H9 (cell line): ENCODE measurements at regions not wholly inside any gene's neighbourhood (a gene's known extent, or its start where the extent isn't known, plus 50 kb on each side); places are given as distances from the start of the nearest gene placed in this dataset.

Experiments
- DNase-seq: peaks from one replicate; pipeline ENCODE4 v3.0.0-alpha.2; 2017
- H2AFZ ChIP-seq: one replicate; pipeline ENCODE4 v1.6.1; 2013; ENCODE audit warnings: mild to moderate bottlenecking, low read length, control low read depth, moderate library complexity
- H2AK5ac ChIP-seq: 2 replicates; pipeline ENCODE4 v1.6.1; 2013; ENCODE audit warnings: low read length, control low read depth, mixed read lengths; ENCODE audit not compliant: insufficient read length
- H2BK120ac ChIP-seq: one replicate; pipeline ENCODE4 v1.6.1; 2013; ENCODE audit warnings: low read depth, mild to moderate bottlenecking, low read length, control low read depth, inconsistent platforms; ENCODE audit not compliant: poor library complexity, severe bottlenecking
- H2BK12ac ChIP-seq: 2 replicates; pipeline ENCODE4 v1.6.1; 2013; ENCODE audit warnings: low read length, control low read depth, mixed read lengths, low read depth; ENCODE audit not compliant: insufficient read length
- H2BK15ac ChIP-seq: 2 replicates; pipeline ENCODE4 v1.6.1; 2013; ENCODE audit warnings: low read depth, low read length, control low read depth
- H2BK20ac ChIP-seq: one replicate; pipeline ENCODE4 v1.6.1; 2013; ENCODE audit warnings: low read depth, mild to moderate bottlenecking, low read length, control low read depth, inconsistent platforms; ENCODE audit not compliant: poor library complexity, severe bottlenecking
- H2BK5ac ChIP-seq: 2 replicates; pipeline ENCODE4 v1.6.1; 2013; ENCODE audit warnings: low read length, control low read depth, mixed read lengths; ENCODE audit not compliant: insufficient read length
- H3K14ac ChIP-seq: 2 replicates; pipeline ENCODE4 v1.6.1; 2013; ENCODE audit warnings: low read length, control low read depth; ENCODE audit not compliant: insufficient read depth
- H3K18ac ChIP-seq: 2 replicates; pipeline ENCODE4 v1.6.1; 2013; ENCODE audit warnings: low read depth, mild to moderate bottlenecking, mixed read lengths, low read length, control low read depth; ENCODE audit not compliant: insufficient read length
- H3K23ac ChIP-seq: 2 replicates; pipeline ENCODE4 v1.6.1; 2013; ENCODE audit warnings: low read length, control low read depth, mixed read lengths, low read depth; ENCODE audit not compliant: insufficient read length
- H3K23me2 ChIP-seq: 2 replicates; pipeline ENCODE4 v1.6.1; 2013; ENCODE audit warnings: low read depth, mild to moderate bottlenecking, mixed read lengths, low read length, control low read depth; ENCODE audit not compliant: insufficient read length, poor library complexity, severe bottlenecking
- H3K27ac ChIP-seq: 2 replicates; pipeline ENCODE4 v1.5.1; 2013; ENCODE audit warnings: low read length, control low read depth, mixed read lengths, low read depth; ENCODE audit not compliant: insufficient read length
- H3K27me3 ChIP-seq: 2 replicates; pipeline ENCODE4 v1.6.1; 2013; ENCODE audit warnings: low read length, control low read depth, inconsistent platforms; ENCODE audit not compliant: insufficient read depth
- H3K4ac ChIP-seq: 2 replicates; pipeline ENCODE4 v1.6.1; 2013; ENCODE audit warnings: low read depth, mild to moderate bottlenecking, control low read depth, inconsistent platforms, low read length, moderate library complexity
- H3K4me1 ChIP-seq: 2 replicates; pipeline ENCODE4 v1.6.1; 2013; ENCODE audit warnings: low read length, control low read depth, inconsistent platforms; ENCODE audit not compliant: insufficient read depth
- H3K4me2 ChIP-seq: 2 replicates; pipeline ENCODE4 v1.6.1; 2013; ENCODE audit warnings: low read length, control low read depth, mixed read lengths; ENCODE audit not compliant: insufficient read length, insufficient read depth
- H3K56ac ChIP-seq: 2 replicates; pipeline ENCODE4 v1.6.1; 2013; ENCODE audit warnings: low read depth, mild to moderate bottlenecking, mixed read lengths, low read length, control low read depth; ENCODE audit not compliant: insufficient read length
- H3K79me1 ChIP-seq: 2 replicates; pipeline ENCODE4 v1.6.1; 2013; ENCODE audit warnings: low read depth, mild to moderate bottlenecking, moderate library complexity, low read length, control low read depth, inconsistent platforms; ENCODE audit not compliant: insufficient read depth, poor library complexity, severe bottlenecking
- H3K79me2 ChIP-seq: 2 replicates; pipeline ENCODE4 v1.6.1; 2013; ENCODE audit warnings: low read length, control low read depth, inconsistent platforms; ENCODE audit not compliant: insufficient read depth
- H3K9ac ChIP-seq: 2 replicates; pipeline ENCODE4 v1.6.1; 2013; ENCODE audit warnings: low read length, control low read depth, mixed read lengths; ENCODE audit not compliant: insufficient read length; ENCODE audit errors: extremely low read depth
- H3K9me3 ChIP-seq: one replicate; pipeline ENCODE4 v1.6.1; 2013; ENCODE audit warnings: low read depth, low read length, inconsistent platforms; ENCODE audit not compliant: control insufficient read depth
- H3T11ph ChIP-seq: one replicate; pipeline ENCODE4 v1.6.1; 2013; ENCODE audit warnings: mild to moderate bottlenecking, low read length, control low read depth, inconsistent platforms
- H4K20me1 ChIP-seq: one replicate; pipeline ENCODE4 v1.6.1; 2013; ENCODE audit not compliant: control insufficient read depth, insufficient read length, insufficient read depth
- H4K5ac ChIP-seq: 2 replicates; pipeline ENCODE4 v1.6.1; 2013; ENCODE audit warnings: low read depth, mild to moderate bottlenecking, mixed read lengths, low read length, control low read depth; ENCODE audit not compliant: insufficient read length
- H4K8ac ChIP-seq: replicated peaks from 2 replicates; pipeline ENCODE4 v1.6.1; 2013; ENCODE audit warnings: low read length, control low read depth, mixed read lengths, low read depth; ENCODE audit not compliant: insufficient read length
- H4K91ac ChIP-seq: 2 replicates; pipeline ENCODE4 v1.6.1; 2013; ENCODE audit warnings: low read depth, mild to moderate bottlenecking, moderate library complexity, mixed read lengths, low read length, control low read depth; ENCODE audit not compliant: insufficient read length
- H3K27ac Mint-ChIP-seq, 3 experiments: 2 replicates in 2 of 3; 3 replicates in 1 of 3; pipeline ENCODE4 v1.8.0; 2020 to 2021; ENCODE audit warnings: mixed read lengths in 3 of 3, mild to moderate bottlenecking in 1 of 3, moderate library complexity in 1 of 3
- H3K27me3 Mint-ChIP-seq: 2 replicates; pipeline ENCODE4 v1.8.0; 2021; ENCODE audit warnings: low read depth, mild to moderate bottlenecking, moderate library complexity, mixed read lengths
- H3K36me3 Mint-ChIP-seq, 3 experiments: 2 replicates in 2 of 3; 3 replicates in 1 of 3; pipeline ENCODE4 v1.8.0; 2020 to 2021; ENCODE audit warnings: low read depth in 3 of 3, mixed read lengths in 3 of 3; ENCODE audit not compliant: insufficient read depth in 1 of 3
- H3K4me1 Mint-ChIP-seq, 2 experiments: 2 replicates each; pipeline ENCODE4 v1.8.0; 2020; ENCODE audit warnings: mixed read lengths in 2 of 2
- H3K4me3 Mint-ChIP-seq, 2 experiments: 2 replicates in 1 of 2; 3 replicates in 1 of 2; pipeline ENCODE4 v1.8.0; 2020 to 2021; ENCODE audit warnings: mild to moderate bottlenecking in 2 of 2, mixed read lengths in 2 of 2, moderate library complexity in 1 of 2
- H3K9me3 Mint-ChIP-seq, 2 experiments: 2 replicates in 1 of 2; 3 replicates in 1 of 2; pipeline ENCODE4 v1.8.0; 2020; ENCODE audit warnings: mild to moderate bottlenecking in 2 of 2, mixed read lengths in 2 of 2, moderate library complexity in 1 of 2
- WGBS: extraction: QIAGEN DNeasy Blood & Tissue Kit; methylation state at CpG from one replicate; pipeline ENCODE4 v1.1.7; 2013; ENCODE audit warnings: missing lambda C conversion rate, low lambda C conversion rate, mixed read lengths; ENCODE audit not compliant: insufficient read length; ENCODE audit errors: extremely low coverage; 5-methylcytosine and 5-hydroxymethylcytosine counted together
- TF ChIP-seq, protein P1 (sequence below): fragments of 200-600 bp; sonication (generic); conservative IDR thresholded peaks from 3 replicates; pipeline ENCODE4 v1.8.0; 2021; ENCODE audit warnings: antibody characterized with exemption, mild to moderate bottlenecking

DNA sequence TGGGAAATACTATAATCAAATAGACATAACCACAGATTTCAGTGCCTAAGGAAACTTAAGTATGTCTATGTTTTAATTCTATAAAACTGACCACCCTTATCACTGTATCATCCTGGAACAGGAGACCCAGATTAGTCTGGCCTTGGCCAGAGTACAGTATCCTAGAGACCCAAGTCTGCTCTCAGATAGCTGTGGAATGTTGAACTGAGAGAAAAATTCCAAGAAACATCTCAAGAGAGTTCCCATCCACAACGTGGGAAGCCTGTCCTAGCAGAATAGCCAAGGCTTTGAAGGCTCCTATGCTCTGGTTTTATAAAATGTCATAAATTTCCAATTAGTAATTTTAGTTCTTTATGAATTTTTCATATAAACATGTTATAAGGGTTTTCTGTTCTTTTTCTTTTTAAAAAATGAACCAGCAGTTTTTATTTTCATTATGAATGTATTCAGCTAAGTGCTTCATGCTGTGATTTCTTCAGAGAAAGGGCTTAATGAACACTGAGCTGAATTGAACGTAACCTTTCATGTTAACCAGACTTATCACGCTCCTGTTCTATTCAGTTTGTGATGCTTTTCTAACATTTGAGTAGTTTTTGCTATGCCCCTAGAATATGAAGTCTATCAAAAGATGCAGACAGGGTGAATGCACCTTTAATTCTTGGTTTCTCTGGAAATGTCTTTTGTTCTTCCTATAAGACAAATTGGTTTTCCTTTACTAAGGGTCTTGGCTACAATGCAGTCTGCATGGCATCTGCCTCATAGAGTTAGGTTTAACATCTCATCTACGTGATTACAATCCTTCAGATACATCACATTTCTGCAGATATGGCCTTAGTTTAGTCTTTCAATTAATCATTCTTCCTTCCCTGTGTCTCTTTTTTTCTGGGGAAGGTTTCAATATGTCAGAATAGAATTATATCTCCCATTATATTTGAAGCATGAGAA, 230.8 kb downstream of the CYLC2 start:
- Mint-ChIP-seq H3K4me1 (no peaks in the 10 kb centered on the region), H3K27me3 (no peaks in the 10 kb centered on the region), H3K36me3 (no peaks in the 10 kb centered on the region), H3K4me3 (no peak overlapping the region), H3K9me3 (peaks cover 2 to 3% of the 10 kb centered on the region in 2 experiments; a peak in 3 of 5 replicates), H3K27ac (no peak overlapping the region)
- no peaks in the 10 kb centered on the region for H3K9me3 ChIP-seq
- no peak overlapping the region for H4K5ac ChIP-seq
- H2BK120ac ChIP-seq: no peak overlapping the region
- no peak overlapping the region for H3K56ac ChIP-seq
- H2AK5ac ChIP-seq: no peak overlapping the region
- no peak overlapping the region for H3K9ac ChIP-seq
- H4K20me1 ChIP-seq: no peaks in the 10 kb centered on the region
- no peaks in the 10 kb centered on the region for H3K79me1 ChIP-seq
- no peak overlapping the region for H2BK12ac ChIP-seq
- H4K91ac ChIP-seq: no peak overlapping the region
- H3K79me2 ChIP-seq: no peaks in the 10 kb centered on the region
- H3K23me2 ChIP-seq: no peaks in the 10 kb centered on the region
- no peaks in the 10 kb centered on the region for H3K4me1 ChIP-seq
- H2AFZ ChIP-seq: no peak overlapping the region
- H3K27ac ChIP-seq: no peak overlapping the region
- H3K4me2 ChIP-seq: no peak overlapping the region
- no peak overlapping the region for H2BK20ac ChIP-seq
- H3K14ac ChIP-seq: no peak overlapping the region
- DNase-seq: no peak
- no CpG with 5 or more reads among the region's 4 CpGs for WGBS
- H3K4ac ChIP-seq: no peak overlapping the region
- TF ChIP-seq, protein P1, sequence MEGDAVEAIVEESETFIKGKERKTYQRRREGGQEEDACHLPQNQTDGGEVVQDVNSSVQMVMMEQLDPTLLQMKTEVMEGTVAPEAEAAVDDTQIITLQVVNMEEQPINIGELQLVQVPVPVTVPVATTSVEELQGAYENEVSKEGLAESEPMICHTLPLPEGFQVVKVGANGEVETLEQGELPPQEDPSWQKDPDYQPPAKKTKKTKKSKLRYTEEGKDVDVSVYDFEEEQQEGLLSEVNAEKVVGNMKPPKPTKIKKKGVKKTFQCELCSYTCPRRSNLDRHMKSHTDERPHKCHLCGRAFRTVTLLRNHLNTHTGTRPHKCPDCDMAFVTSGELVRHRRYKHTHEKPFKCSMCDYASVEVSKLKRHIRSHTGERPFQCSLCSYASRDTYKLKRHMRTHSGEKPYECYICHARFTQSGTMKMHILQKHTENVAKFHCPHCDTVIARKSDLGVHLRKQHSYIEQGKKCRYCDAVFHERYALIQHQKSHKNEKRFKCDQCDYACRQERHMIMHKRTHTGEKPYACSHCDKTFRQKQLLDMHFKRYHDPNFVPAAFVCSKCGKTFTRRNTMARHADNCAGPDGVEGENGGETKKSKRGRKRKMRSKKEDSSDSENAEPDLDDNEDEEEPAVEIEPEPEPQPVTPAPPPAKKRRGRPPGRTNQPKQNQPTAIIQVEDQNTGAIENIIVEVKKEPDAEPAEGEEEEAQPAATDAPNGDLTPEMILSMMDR: no peak
- no peaks in the 10 kb centered on the region; the same call in 1 of the 2 replicates for H3K27me3 ChIP-seq
- no peak overlapping the region for H3T11ph ChIP-seq
- no peak overlapping the region for H2BK5ac ChIP-seq
- H2BK15ac ChIP-seq: no peak overlapping the region
- H4K8ac ChIP-seq: no peak overlapping the region
- H3K18ac ChIP-seq: no peak overlapping the region
- H3K23ac ChIP-seq: no peak overlapping the region
